GM21786 (cell line): ENCODE measurements at regions not wholly inside any gene's neighbourhood (a gene's known extent, or its start where the extent isn't known, plus 50 kb on each side); places are given as distances from the start of the nearest gene placed in this dataset.

Experiments used
- ATAC-seq: cut with Tn5 transposase; IDR thresholded peaks from one replicate; pipeline ENCODE4 v1.9.1; 2021; ENCODE audit not compliant: unreplicated experiment

- no peak for ATAC-seq
These were observed 93.3 kb downstream of the EMX2 start for GRCh38 chr10:117635826-117636225.

- ATAC-seq, result no peak
These were observed 95.7 kb downstream of the EMX2 start for GRCh38 chr10:117638200-117638599.

GRCh38 chr10:117638664-117639200 is 96.2 kb downstream of the EMX2 start:
- no peak for ATAC-seq

GRCh38 chr10:117640406-117640805 is 97.9 kb downstream of the EMX2 start:
- ATAC-seq, result no peak

- ATAC-seq, result no peak
These were observed 104.2 kb downstream of the EMX2 start for GRCh38 chr10:117646718-117647117.

- no peak for ATAC-seq
These were observed 104.8 kb downstream of the EMX2 start for GRCh38 chr10:117647306-117647705.

GRCh38 chr10:117651121-117651520 is 108.6 kb downstream of the EMX2 start:
- ATAC-seq, result no peak

- ATAC-seq, result peak; percentile 15
These were observed 110.0 kb downstream of the EMX2 start for GRCh38 chr10:117652228-117653169.

- peak; percentile 83 for ATAC-seq
These were observed 110.6 kb downstream of the EMX2 start for GRCh38 chr10:117653170-117653515.

GRCh38 chr10:117654105-117654504 is 111.6 kb downstream of the EMX2 start:
- no peak for ATAC-seq

GRCh38 chr10:117656385-117657367 is 114.1 kb downstream of the EMX2 start:
- peak; percentile 78 for ATAC-seq

- no peak for ATAC-seq
These were observed 118.8 kb downstream of the EMX2 start for GRCh38 chr10:117661316-117661715.

GRCh38 chr10:117662126-117662525 is 119.6 kb downstream of the EMX2 start:
- no peak for ATAC-seq

- no peak for ATAC-seq
These were observed 120.4 kb downstream of the EMX2 start for GRCh38 chr10:117662751-117663540.

GRCh38 chr10:117663750-117664149 is 121.2 kb downstream of the EMX2 start:
- ATAC-seq, result peak; percentile 100

- ATAC-seq, result no peak
These were observed 121.7 kb downstream of the EMX2 start for GRCh38 chr10:117664288-117664687.

GRCh38 chr10:117666166-117666565 is 123.6 kb downstream of the EMX2 start:
- ATAC-seq, result no peak

GRCh38 chr10:117666965-117667364 is 124.4 kb downstream of the EMX2 start:
- ATAC-seq, result no peak

GRCh38 chr10:117667831-117668230 is 125.3 kb downstream of the EMX2 start:
- no peak for ATAC-seq

GRCh38 chr10:117668327-117669008 is 125.9 kb downstream of the EMX2 start:
- no peak for ATAC-seq
